Stromal cell of bone marrow (primary cell): ENCODE measurements at regions not wholly inside any gene's neighbourhood (a gene's known extent, or its start where the extent isn't known, plus 50 kb on each side); places are given as distances from the start of the nearest gene placed in this dataset.
"Not testable (repeated sequence)": the region's sequence is repeated elsewhere in the genome, so short reads cannot be mapped to it uniquely, and the experiment has no call there.

Experiments used
- DNase-seq: peaks from one replicate; pipeline ENCODE4 v3.0.0-alpha.2; 2012; ENCODE audit warnings: low read depth

DNA sequence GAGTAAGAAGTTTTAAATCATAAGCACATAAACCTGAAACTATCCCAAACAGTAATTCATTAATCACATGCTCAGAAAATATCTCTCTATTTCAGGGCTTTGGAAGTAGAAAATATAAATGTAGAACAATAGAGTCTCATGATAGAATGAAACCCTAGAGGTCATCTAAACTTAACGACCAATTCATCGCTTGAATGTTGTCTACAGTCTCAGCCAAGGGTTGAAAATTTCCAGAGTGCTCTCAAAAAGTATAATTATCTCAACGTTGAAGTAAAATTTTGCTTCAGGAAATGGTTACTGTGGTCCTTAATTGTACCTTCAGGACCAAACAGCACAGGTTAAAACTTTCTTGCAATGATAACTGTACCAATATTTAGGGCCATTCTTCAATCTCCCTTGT lies 1053.6 kb upstream of the SEL1L start:
- no peak for DNase-seq

DNA sequence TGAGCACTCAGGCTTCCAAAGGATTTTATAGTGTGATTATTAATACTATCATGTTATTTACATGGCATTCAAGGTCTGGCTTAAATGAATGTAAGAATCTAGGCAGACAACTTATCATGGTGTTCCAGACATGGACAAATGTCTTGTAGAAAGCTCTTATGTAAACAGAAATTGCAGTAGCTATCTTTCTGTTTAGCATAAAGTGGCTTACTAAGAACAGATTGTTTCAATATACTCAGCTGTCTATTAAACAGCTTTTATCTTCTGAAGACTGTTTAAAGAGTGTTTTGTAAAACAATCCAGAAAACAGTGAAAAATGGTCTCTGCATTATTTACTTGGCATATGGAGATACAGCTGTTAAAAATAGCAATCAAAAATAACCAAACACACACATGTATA lies 1061.8 kb upstream of the SEL1L start:
- no peak for DNase-seq

DNA sequence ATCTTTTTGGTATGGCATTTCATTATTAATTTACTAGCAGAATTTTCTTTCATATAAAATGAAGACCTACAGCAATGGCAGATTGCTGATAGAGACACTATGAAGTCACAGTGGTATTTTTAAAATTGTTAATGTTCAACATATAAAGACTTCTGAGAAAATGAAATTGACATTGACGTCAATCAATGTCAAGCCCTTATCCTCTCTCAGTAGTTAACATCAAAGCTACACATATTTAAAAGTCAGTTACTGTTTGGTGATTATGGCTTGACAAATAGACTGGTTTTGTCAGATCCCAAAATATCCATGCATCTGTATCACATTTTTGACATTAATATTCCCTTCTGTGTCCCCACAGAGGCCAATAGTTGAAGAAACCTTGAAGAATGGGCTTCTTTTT lies 1069.1 kb upstream of the SEL1L start:
- DNase-seq = no peak

DNA sequence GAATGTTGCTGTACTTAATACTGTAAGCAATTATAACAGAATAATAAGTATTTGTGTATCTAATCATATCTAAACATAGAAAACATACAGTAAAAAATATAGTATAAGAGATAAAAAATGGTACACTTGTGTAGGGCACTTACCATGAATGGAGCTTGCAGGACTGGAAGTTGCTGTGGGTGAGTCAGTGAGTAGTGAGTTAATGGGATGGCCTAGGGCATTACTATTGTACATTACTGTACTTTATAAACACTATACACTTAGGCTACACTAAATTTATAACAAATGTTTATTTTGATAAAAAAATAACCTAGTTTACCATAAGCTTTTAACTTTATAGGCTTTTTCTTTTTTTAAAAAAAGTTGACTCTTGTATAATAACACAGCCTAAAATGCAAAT lies 1071.2 kb upstream of the SEL1L start:
- no peak for DNase-seq

DNA sequence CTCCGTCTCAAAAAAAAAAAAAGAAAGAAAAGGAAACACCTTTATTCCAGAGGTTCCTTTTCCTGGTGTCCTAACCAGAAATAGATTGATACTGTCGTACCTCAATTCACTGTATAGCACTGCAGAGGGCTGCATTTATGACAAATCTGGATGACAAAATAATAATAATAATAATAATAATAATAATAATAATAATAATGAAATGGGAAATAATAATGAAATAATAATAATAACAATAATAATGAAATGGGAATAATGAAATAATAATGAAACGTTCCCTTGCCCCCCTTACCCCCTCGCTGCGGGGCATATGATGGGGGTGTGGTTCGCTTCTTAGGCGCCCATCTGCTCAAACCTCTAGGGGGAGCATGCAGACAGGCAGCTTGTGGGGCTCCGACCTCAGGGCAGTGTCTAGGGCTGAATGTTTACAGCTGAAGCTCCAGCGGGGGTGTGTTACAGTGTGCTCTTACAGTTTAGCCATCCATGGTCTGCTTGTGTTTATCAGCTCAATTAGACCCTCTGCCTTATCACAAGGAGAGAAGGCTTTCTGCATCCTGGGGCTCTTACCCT lies 1088.3 kb upstream of the SEL1L start:
- DNase-seq = no peak

DNA sequence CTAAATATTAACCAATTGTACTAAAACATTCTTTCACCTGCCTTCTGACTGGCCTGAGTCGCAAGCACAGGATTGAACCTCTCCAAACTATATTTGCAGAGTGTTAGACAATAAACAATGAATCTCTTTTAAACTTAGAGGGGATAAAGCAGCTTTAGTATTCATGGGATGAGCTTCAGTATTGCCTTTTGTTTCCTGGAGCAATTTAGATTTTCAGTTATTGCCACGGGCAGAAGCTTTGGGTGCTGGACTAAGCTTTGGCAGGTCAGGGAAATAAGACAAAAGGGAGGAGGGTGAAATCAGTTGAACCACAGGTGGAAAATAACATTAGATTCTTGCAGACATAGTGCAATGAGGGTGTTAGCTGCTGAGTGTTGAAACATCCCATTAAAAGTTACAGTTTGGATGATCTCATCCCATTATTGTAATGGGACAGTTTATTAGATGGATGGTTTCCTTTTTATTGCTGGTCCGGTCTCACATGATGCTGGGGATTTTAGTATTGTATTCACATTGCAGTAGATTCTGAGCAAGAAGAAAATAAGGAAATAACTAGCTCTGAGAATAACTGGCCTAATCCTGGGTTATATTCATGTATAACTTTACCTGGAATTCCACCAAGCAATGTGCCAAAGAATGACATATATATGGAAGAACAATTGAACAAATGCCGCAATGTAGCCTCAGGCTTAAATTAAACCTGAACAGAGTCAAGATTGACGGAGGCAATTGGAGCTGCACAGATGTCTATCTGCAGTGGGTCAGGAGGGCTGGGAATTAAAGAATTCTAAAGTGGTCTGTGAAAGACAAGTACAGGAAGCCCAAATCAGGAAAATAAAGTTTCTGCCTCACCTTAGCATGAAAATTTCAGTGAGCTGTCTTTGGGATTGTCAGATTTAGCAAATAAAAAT lies 1092.8 kb upstream of the SEL1L start:
- DNase-seq = no peak

DNA sequence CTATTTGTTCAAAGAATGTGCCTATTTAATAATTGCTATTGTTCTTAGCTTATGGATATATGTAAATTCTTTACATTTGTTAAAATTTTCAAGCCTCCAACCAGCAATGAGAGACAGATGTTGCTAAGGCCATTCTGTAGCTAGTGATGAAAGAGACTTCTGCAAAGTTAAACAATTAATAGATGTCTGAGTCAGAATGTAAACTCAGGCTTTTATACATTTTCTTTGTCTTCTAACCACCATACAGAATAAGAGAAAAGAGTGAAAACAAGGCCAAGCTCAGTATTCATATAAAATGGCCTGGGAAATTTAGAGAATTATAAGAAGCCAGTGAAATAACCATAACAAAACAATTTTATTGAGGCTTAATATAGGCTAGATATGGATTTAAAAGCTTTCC lies 1102.3 kb upstream of the SEL1L start:
- DNase-seq = no peak

DNA sequence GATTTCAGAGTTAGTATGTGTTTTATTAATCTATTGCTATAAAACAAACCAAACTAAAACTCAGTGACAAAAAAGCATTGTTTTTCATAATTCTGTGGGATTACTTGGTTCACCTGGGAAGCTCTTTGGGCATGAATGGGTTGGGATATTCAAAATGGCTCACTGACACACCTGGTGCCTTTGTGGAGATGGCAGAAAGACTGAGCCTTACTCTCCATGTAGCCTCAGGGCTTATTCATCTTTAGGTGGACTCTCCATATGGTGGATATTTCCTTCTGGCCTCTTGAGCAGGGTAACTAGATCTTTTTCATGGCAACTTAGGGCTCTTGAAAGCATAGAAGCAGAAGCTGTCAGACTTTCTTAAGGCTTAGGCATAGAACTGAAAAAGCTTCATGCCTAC lies 1102.8 kb upstream of the SEL1L start:
- no peak for DNase-seq

DNA sequence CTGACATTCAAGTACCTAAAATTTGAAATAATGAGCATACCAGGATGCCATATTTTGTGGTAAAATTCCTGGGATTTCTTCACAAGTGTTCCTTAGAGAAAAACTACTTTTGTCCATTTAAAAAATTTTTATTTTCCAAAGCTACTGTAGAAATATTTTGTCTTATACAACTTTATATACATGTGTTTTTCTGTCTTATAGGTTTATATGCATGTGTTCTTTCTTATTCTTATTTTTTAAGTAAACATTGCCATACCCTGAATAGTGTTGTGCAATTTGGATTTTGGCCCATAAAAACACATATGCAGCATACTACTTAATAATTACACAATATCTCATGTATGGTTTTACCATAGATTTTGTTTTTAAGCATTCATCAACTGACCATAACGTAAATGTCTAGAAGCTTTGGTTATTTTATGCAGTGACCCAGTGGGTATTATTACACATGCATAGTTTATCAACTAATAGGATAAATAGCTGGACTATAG lies 1107.4 kb upstream of the SEL1L start:
- no peak for DNase-seq

DNA sequence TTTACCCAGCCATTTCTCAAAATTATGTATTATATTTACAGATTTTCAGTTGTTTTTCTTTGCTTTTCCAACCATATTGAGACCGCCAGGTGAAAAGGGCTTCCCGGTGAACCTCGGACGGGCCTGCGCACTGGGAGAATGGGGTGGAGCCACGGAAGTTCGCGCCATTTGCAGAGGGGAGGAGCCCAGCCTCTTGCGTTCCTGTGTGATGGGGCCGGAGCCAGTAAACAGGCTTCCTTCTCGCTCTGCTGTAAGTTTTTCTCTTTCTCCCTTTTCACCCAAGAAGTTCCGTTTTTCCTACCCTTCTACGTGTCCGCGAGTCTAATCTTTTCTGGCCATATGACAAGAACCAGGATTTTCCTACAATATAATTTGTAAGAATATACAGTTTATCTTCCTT lies 1108.8 kb upstream of the SEL1L start:
- no peak for DNase-seq

DNA sequence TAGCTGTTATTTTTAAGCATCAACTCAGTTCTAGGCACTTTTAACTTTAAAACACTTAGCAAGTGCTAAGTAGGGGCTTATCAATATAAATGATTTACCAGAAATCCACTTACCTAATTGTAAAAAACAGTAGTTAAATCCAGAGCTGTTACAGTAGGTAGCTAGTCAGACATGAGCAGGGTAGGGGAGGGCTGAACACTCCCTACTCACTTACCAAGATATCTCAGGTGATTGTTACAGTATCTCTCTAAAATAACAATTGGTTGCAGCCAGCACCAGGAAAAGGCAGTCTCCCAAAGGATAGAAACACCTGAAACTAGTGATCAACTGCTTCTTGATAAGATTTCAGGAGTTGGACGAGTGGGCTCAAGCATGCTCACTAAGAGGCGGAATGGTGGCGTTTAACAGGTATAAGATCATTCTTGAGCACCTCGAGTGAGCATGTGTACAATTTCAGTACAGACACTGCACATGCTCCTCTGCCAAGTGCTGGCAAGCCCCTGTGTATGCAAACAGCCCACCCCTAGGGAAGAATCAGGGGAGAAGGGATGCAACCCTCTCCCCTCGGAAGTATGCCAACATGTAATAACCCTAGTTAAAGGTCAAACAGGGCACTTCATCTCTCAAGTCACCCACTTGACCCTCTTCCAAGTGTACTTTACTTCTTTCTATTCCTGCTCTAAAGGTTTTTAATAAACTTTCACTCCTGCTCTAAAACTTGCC lies 1113.6 kb upstream of the SEL1L start:
- no peak for DNase-seq

DNA sequence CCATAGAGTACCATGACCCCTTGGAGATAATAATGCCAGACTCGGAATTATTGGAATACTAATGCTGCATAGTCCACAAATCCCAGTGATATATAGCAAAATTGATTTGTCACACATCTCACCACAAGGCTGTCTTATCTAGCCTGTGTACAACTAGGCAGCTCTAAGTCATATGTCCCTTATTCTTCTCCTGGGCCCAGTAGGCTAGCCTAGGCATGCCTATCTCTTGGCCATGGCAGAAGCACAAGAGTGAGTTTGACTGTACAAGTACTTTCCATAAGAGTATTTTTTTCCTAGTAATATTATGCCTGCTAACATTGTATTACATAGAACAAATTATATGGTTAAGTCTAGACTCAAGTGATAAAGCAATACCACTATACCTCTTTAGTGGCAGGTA lies 1122.1 kb upstream of the SEL1L start:
- no peak for DNase-seq

DNA sequence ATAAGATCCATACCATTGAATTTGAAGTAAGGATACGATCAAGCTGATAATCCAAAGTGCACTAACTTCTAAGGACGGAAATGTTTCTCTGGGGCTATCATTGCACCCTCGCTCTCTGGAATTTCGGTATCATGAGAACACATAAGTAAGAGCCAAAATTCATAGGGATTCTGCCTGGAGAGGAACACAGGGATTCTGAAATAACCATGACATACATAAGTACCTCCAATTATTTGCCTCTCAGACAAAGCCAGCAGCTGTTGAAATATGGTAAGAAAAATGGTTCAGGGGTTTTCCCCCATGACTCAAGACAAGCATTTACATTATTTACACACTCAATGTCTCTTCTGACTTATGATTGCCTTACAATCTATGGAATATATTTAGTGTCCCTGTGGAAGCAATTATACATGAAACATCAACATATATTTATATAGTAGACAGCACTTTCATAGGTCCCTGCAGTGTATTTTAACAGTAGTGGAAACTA lies 1123.6 kb upstream of the SEL1L start:
- no peak for DNase-seq

DNA sequence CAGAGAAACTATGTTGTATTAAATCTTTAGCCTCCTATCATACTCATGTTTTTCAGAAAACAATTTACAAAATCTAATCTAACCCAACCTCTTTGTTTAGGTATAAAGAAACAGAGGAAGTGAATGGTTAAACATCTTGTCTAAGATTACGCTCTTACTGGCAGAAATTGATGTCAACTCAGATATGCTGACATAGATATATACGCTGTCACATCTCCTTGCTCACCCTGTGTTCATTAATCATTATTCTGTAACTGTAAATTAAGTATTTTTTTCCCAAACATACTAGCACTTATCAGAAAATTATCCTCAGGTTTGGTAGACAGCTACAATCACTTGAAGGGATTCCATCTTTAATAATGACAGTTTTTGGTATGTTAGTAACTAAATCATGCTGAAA lies 1127.6 kb upstream of the SEL1L start:
- no peak for DNase-seq

DNA sequence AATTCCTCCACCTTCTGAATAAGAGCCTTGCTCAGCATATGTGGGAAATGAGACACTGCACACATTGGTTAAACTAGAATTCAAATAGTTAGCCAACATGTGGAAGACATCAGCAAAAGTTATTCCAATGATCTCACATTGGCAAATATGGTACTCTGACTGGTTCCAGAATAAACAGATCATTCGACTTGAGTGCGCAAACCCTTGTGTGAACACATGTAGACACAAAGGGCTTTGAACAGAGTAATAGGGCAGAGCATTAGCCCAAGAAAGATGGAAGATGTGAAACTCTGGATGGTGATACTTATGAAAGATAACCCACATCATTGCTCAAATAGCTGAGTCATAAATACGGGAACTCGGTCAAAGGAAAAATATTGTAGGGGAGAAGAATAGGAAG lies 1133.4 kb upstream of the SEL1L start:
- peak; percentile 23 for DNase-seq

DNA sequence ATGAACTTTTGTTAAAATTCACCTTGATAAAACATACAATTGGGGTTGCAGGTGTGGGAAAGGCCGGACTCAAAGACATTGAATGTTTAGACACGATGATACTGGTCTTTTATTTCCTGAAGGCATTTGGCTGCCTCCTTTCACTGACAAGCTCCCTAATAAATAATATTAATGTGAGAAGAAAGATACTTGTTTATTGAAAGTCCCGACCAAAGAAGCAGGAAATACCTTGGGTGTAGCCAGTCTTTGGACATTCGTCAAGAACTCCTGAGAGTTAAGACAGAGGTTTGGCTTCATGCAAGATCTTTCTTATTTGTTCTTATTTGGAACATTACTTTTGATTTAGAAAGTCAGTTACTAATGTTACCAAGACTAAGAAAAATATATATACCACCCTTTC lies 1133.8 kb upstream of the SEL1L start:
- DNase-seq = no peak

DNA sequence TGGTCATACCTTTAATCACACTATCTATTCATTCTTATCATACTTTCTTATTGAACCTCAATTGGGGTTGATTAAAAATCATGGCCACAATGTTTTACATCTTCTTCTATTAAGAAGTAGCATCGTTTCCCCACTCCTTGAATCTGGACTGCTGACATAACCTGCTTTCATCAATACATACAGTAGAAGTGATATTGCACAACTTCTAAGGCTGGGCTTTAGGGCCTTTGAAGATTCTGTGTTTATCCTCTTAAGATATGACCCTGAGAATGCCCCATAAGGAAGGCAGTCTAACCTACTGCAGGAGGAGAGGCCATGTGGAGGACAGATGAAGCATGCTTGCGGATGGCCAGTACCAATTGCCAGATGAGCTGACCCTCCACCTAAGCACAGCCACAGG lies 1142.8 kb upstream of the SEL1L start:
- DNase-seq = no peak

DNA sequence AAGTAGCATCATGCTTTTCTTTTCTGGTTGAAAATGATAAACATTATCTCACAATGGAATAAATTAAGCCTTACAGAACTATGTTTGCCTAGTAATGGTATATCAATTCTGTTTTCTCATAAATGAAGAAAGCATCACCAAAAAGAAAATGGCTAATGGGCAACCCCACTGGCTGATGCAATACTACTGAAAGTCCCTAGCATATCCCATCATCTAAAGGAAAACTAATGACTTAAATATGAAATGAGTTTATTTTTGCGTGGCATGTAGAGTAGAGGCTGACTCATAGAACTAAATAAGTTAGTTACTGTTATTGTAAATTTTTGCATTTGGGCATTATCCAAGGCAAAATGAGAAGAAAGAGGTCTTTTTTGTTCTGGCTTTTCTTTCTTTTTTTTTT lies 1156.3 kb upstream of the SEL1L start:
- DNase-seq = no peak

DNA sequence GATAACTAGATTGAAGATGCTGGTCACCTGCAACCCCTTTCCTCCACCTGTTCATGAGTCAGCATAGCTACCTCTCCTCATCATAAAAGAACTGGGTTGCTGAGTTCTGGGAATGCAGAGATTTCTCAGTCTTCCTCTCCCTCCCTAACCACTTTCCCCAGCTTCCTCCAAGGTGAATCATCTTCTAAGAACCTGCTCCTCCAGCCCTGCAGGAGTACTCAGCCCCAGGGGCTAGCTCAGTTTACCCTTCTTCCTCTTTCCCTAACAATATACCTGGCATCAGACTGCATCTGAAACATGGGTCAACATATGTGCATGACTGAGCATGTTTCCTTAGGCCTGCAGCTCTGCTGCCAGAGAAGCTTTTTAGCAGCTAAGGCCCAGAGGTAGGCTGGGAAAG lies 1157.5 kb upstream of the SEL1L start:
- not testable (repeated sequence) for DNase-seq

DNA sequence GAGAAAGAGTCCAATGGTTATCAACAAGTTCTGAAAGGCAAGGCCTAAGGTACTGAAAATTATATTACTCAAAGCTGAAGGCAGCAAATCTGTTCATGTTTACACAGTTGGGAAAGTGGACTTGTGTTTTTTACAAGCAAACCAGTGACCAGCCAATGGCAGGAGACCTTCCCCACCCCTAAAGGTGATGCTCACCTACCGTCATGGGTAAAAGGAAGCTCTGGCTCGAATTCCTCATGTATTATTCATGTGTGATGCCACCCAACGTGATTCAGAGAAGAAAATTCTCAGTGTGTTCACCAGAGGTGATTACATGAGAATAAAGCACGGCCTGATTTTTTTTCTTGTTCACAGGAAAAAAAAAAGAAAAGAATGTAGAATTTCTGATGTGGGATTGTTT lies 1161.2 kb upstream of the SEL1L start:
- no peak for DNase-seq

DNA sequence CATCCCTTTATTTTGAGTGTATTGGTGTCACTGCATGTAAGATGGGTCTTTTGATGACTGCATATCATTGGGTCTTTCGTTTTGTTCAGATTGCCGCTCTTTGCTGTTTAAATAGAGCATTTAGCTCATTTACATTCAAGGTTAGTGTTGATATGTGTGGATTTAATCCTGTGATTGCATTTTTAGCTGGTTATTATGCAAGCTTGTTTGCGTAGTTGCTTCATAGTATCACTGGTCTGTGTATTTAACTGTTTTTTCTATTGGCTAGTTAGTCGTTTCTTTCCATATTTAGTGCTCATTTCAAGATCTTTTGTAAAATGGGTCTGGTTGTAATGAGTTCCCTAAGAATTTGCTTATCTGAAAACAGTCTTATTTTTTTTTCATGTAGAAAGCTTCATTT lies 1170.6 kb upstream of the SEL1L start:
- DNase-seq = no peak

DNA sequence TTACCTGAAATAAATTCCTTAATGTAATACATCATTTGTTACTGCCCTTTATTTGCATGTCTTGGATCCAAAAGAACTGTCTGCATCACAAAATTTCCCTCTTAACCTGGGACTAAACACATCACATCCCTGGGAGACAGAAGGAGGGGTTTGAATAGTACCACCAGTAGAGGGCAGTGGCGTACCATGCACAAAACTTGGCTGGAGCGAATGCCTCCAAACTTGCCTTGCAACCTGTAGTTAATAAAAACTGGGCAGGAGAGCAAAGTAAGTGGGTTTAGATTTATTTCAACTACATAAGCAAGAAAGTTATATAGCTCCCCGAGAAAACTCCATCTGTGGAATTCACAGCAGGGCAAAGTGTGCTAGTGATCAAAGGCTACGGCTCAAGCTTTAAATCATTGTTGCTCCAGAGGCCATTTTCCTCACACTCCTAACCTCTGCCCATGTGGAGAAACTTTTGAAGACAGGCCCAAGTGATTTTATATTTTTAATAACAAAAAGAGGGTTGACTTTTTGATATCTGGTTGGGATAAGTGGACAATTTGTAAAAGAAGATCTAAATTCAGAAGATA lies 1176.7 kb upstream of the SEL1L start:
- peak; percentile 17 for DNase-seq

DNA sequence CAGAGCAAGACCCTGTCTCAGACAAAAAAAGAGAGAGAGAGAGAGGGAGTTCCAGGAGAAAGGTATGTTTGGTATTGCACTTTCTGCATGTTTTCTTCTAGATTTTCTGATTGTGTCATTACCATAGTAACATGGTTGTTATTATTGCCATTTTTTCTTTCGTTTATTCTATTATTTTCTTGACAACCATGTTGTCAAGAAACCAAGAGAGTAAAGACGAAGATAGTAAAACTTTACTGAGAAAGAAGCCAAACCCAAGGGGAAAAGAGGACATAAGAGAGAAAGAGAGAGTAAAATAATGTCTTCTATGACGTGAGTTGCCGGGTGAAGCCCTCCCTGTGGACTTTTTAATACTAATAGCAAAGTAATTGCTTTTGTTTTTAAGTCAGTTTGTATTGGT lies 1186.0 kb upstream of the SEL1L start:
- no peak for DNase-seq
